Panc1 (cell line): ENCODE measurements at regions not wholly inside any gene's neighbourhood (a gene's known extent, or its start where the extent isn't known, plus 50 kb on each side); places are given as distances from the start of the nearest gene placed in this dataset.

ENCODE experiments used
- ATAC-seq: fragments of 200-7000 bp; cut with Tn5 transposase; 2 replicates; pipeline ENCODE4 v1.9.1; 2020; ENCODE audit warnings: mild to moderate bottlenecking, moderate library complexity
- BruUV-seq: library from RNA; stranded (reverse); fragments of 400-500 nt; replicated peaks from 2 replicates; lab custom pipeline; 2021; lab: Mats Ljungman, UMichigan
- CTCF ChIA-PET: fragments of 300-600 bp; sonication (Branson Sonifier 250); formaldehyde crosslinking; loops from one replicate; lab custom pipeline; 2022; ENCODE audit warnings: antibody characterized with exemption; lab: Charles Lee
- POLR2A ChIA-PET: fragments of 300-600 bp; sonication (Branson Sonifier 250); formaldehyde crosslinking; loops from one replicate; lab custom pipeline; 2022; ENCODE audit warnings: antibody characterized with exemption; lab: Charles Lee
- DNase-seq: peaks from one replicate; pipeline ENCODE4 v3.0.0-alpha.2; 2010; ENCODE audit warnings: low read depth, low spot score
- H3K27ac ChIP-seq: 2 replicates; pipeline ENCODE4 v1.5.1; 2011; ENCODE audit warnings: mild to moderate bottlenecking, low read length, inconsistent platforms
- H3K27me3 ChIP-seq: fragments of 200-500 bp; sonication (Bioruptor generic); 2 replicates; pipeline ENCODE4 v1.6.0; 2014; ENCODE audit warnings: low read length, inconsistent platforms; ENCODE audit not compliant: control insufficient read depth, insufficient read depth
- H3K36me3 ChIP-seq: fragments of 200-500 bp; sonication (Bioruptor generic); 2 replicates; pipeline ENCODE4 v1.5.1; 2014; ENCODE audit warnings: inconsistent platforms, mild to moderate bottlenecking, low read length, moderate library complexity; ENCODE audit not compliant: control insufficient read depth, insufficient read depth
- H3K4me1 ChIP-seq: 2 replicates; pipeline ENCODE4 v1.5.1; 2011; ENCODE audit warnings: inconsistent platforms, mild to moderate bottlenecking, low read length, moderate library complexity; ENCODE audit not compliant: control insufficient read depth, insufficient read depth
- H3K4me3 ChIP-seq, 2 experiments: 2 replicates each; pipeline ENCODE4 v1.5.1; 2011 to 2012; ENCODE audit warnings: low read depth in 2 of 2, low read length in 2 of 2, mild to moderate bottlenecking in 2 of 2, inconsistent platforms in 1 of 2, moderate library complexity in 1 of 2
- H3K9me3 ChIP-seq: fragments of 200-500 bp; sonication (Bioruptor generic); 2 replicates; pipeline ENCODE4 v1.5.1; 2014; ENCODE audit warnings: low read depth, mild to moderate bottlenecking, inconsistent platforms, low read length, moderate library complexity; ENCODE audit not compliant: control insufficient read depth, insufficient read depth
- CTCF ChIP-seq: fragments of 450-650 bp; IDR thresholded peaks from 2 replicates; pipeline ENCODE4 v1.5.1; 2017; ENCODE audit warnings: mild to moderate bottlenecking
- POLR2AphosphoS5 ChIP-seq: IDR thresholded peaks from 2 replicates; pipeline ENCODE4 v1.6.1; 2012; ENCODE audit warnings: mild to moderate bottlenecking, low read depth, low read length, moderate library complexity
- REST ChIP-seq, 2 experiments: IDR thresholded peaks; 2 replicates each; pipeline ENCODE4 v1.6.1; 2011 to 2012; ENCODE audit warnings: low read depth in 2 of 2, control low read depth in 1 of 2, low read length in 1 of 2, mild to moderate bottlenecking in 1 of 2, moderate library complexity in 1 of 2; ENCODE audit not compliant: insufficient read depth in 1 of 2
- SIN3A ChIP-seq: IDR thresholded peaks from 2 replicates; pipeline ENCODE4 v1.6.1; 2012; ENCODE audit warnings: low read depth, mild to moderate bottlenecking, low read length, moderate library complexity, borderline replicate concordance; ENCODE audit not compliant: insufficient read depth
- TCF7L2 ChIP-seq: IDR thresholded peaks from 2 replicates; pipeline ENCODE4 v1.6.1; 2011; ENCODE audit warnings: mild to moderate bottlenecking, low read depth, low read length, inconsistent platforms
- in situ Hi-C: cut with HindIII; loops from 2 replicates; pipeline ENCODE4 v1.10.0; 2016; ENCODE audit warnings: low sequenced_read_pairs, low pct_unique_long_range_greater_than_20kb
- intact Hi-C: fragments of 100-400 bp; cut with micrococcal nuclease; formaldehyde crosslinking; loops from one replicate; pipeline ENCODE4 v1.10.0; 2022; ENCODE audit not compliant: unreplicated experiment

- ATAC-seq = no peak
- TF ChIP-seq REST (IDR thresholded peaks at IDR 0.05; ENCODE audit: insufficient read depth in 1 of 2, low read depth in 2 of 2, low read length in 1 of 2) = no peak
- no peak for TF ChIP-seq TCF7L2
- TF ChIP-seq POLR2AphosphoS5 = no peak
- TF ChIP-seq SIN3A = no peak
- no peak for TF ChIP-seq CTCF
- no peak overlapping the region for H3K27ac ChIP-seq
- in situ Hi-C loops = no loop called here
- H3K4me1 ChIP-seq = no peaks in the 10 kb centered on the region
- H3K27me3 ChIP-seq = no peaks in the 10 kb centered on the region
- CTCF ChIA-PET = no interaction called here
- H3K36me3 ChIP-seq = no peaks in the 10 kb centered on the region
- no peak overlapping the region for H3K4me3 ChIP-seq
- no peak for DNase-seq
- POLR2A ChIA-PET = no interaction called here
- no peaks in the 10 kb centered on the region for H3K9me3 ChIP-seq
- no TSS peak for BruUV-seq
- intact Hi-C loops = no loop called here
Observed at GRCh38 chr13:98083507-98083906, 59.4 kb upstream of the FARP1 start.

GRCh38 chr13:98083936-98084335 lies 59.0 kb upstream of the FARP1 start:
- Histone ChIP-seq H3K36me3 (no peaks in the 10 kb centered on the region), H3K9me3 (no peaks in the 10 kb centered on the region), H3K4me1 (no peaks in the 10 kb centered on the region), H3K27ac (no peak overlapping the region), H3K27me3 (no peaks in the 10 kb centered on the region), H3K4me3 (no peak overlapping the region)
- in situ Hi-C loops = no loop called here
- no TSS peak for BruUV-seq
- DNase-seq (no peak), ATAC-seq (no peak)
- intact Hi-C loops = no loop called here
- ChIA-PET POLR2A (no interaction called here), CTCF (no interaction called here)
- TF ChIP-seq REST (IDR thresholded peaks at IDR 0.05; ENCODE audit: insufficient read depth in 1 of 2, low read depth in 2 of 2, low read length in 1 of 2) (no peak), TCF7L2 (no peak), SIN3A (no peak), CTCF (no peak), POLR2AphosphoS5 (no peak)
